Globus pallidus (tissue), 1 donor: ENCODE measurements at regions not wholly inside any gene's neighbourhood (a gene's known extent, or its start where the extent isn't known, plus 50 kb on each side); places are given as distances from the start of the nearest gene placed in this dataset.
"Not testable (repeated sequence)": the region's sequence is repeated elsewhere in the genome, so short reads cannot be mapped to it uniquely, and the experiment has no call there.

ENCODE experiments used
- DNase-seq: peaks from one replicate; pipeline ENCODE4 v3.0.0-alpha.2; 2015; ENCODE audit warnings: low spot score

GRCh38 chr9:71508141-71508540, 260.2 kb downstream of the CEMIP2 start:
- DNase-seq = not testable (repeated sequence)

GRCh38 chr9:71506821-71507220, 261.5 kb downstream of the CEMIP2 start:
- DNase-seq = no peak

- DNase-seq = no peak
Measured at GRCh38 chr9:71504636-71505035, 263.7 kb downstream of the CEMIP2 start.

- DNase-seq = no peak
Measured at GRCh38 chr9:71498691-71499090, 269.6 kb downstream of the CEMIP2 start.

GRCh38 chr9:71490810-71491209, 277.5 kb downstream of the CEMIP2 start:
- DNase-seq = no peak

GRCh38 chr9:71487061-71487460, 281.3 kb downstream of the CEMIP2 start:
- no peak for DNase-seq

- no peak for DNase-seq
Measured at GRCh38 chr9:71485326-71485725, 283.0 kb downstream of the CEMIP2 start.

- DNase-seq = peak; percentile 5
Measured at GRCh38 chr9:71483436-71483835, 284.9 kb downstream of the CEMIP2 start.

- no peak for DNase-seq
Measured at GRCh38 chr9:71479621-71480020, 288.7 kb downstream of the CEMIP2 start.

- DNase-seq = no peak
Measured at GRCh38 chr9:71472400-71472799, 295.9 kb downstream of the CEMIP2 start.

- no peak for DNase-seq
Measured at GRCh38 chr9:71465392-71465791, 302.9 kb downstream of the CEMIP2 start.

GRCh38 chr9:71459082-71459481, 309.2 kb downstream of the CEMIP2 start:
- DNase-seq = no peak

- DNase-seq = peak; percentile 1
Measured at GRCh38 chr9:71446473-71447411, 321.6 kb downstream of the CEMIP2 start.

- DNase-seq = no peak
Measured at GRCh38 chr9:71446106-71446472, 322.2 kb downstream of the CEMIP2 start.

GRCh38 chr9:71442937-71443336, 321.5 kb upstream of the TRPM3 start:
- DNase-seq = no peak

- no peak for DNase-seq
Measured at GRCh38 chr9:71441266-71441665, 319.8 kb upstream of the TRPM3 start.

GRCh38 chr9:71431931-71432330, 310.5 kb upstream of the TRPM3 start:
- no peak for DNase-seq

- not testable (repeated sequence) for DNase-seq
Measured at GRCh38 chr9:71407341-71407740, 285.9 kb upstream of the TRPM3 start.

- DNase-seq = no peak
Measured at GRCh38 chr9:71403106-71403505, 281.7 kb upstream of the TRPM3 start.

- DNase-seq = no peak
Measured at GRCh38 chr9:71393005-71393404, 271.6 kb upstream of the TRPM3 start.

GRCh38 chr9:71384343-71384742, 262.9 kb upstream of the TRPM3 start:
- DNase-seq = peak; percentile 1

GRCh38 chr9:71383308-71383940, 262.0 kb upstream of the TRPM3 start:
- no peak for DNase-seq

- peak; percentile 6 for DNase-seq
Measured at GRCh38 chr9:71368157-71368556, 246.7 kb upstream of the TRPM3 start.
